Mesodermal cell (in vitro differentiated cells): ENCODE measurements at regions not wholly inside any gene's neighbourhood (a gene's known extent, or its start where the extent isn't known, plus 50 kb on each side); places are given as distances from the start of the nearest gene placed in this dataset.
"Not testable (repeated sequence)": the region's sequence is repeated elsewhere in the genome, so short reads cannot be mapped to it uniquely, and the experiment has no call there.

Source experiments
- H3K27ac ChIP-seq: 2 replicates; pipeline ENCODE4 v1.7.0; 2013; ENCODE audit warnings: mild to moderate bottlenecking, low read depth, low read length, moderate library complexity; ENCODE audit not compliant: severe bottlenecking
- H3K36me3 ChIP-seq: 2 replicates; pipeline ENCODE4 v1.7.1; 2013; ENCODE audit warnings: mild to moderate bottlenecking, low read length, moderate library complexity; ENCODE audit not compliant: control insufficient read depth, insufficient read depth
- H3K4me1 ChIP-seq: one replicate; pipeline ENCODE4 v1.7.1; 2013; ENCODE audit warnings: mild to moderate bottlenecking, low read length; ENCODE audit not compliant: insufficient read depth, control insufficient read depth, poor library complexity, severe bottlenecking
- H3K4me3 ChIP-seq: 2 replicates; pipeline ENCODE4 v1.7.0; 2013; ENCODE audit warnings: low read length, control low read depth, mild to moderate bottlenecking; ENCODE audit not compliant: insufficient read depth, poor library complexity, severe bottlenecking; ENCODE audit errors: extremely low read depth
- H3K9me3 ChIP-seq: 2 replicates; pipeline ENCODE4 v1.7.1; 2013; ENCODE audit warnings: mild to moderate bottlenecking, low read length, moderate library complexity; ENCODE audit not compliant: control insufficient read depth
- WGBS, 2 experiments: methylation state at CpG; one replicate each; pipeline ENCODE4 v1.1.5; 2013; ENCODE audit warnings: missing lambda C conversion rate in 2 of 2; ENCODE audit not compliant: insufficient coverage in 2 of 2; 5-methylcytosine and 5-hydroxymethylcytosine counted together

DNA sequence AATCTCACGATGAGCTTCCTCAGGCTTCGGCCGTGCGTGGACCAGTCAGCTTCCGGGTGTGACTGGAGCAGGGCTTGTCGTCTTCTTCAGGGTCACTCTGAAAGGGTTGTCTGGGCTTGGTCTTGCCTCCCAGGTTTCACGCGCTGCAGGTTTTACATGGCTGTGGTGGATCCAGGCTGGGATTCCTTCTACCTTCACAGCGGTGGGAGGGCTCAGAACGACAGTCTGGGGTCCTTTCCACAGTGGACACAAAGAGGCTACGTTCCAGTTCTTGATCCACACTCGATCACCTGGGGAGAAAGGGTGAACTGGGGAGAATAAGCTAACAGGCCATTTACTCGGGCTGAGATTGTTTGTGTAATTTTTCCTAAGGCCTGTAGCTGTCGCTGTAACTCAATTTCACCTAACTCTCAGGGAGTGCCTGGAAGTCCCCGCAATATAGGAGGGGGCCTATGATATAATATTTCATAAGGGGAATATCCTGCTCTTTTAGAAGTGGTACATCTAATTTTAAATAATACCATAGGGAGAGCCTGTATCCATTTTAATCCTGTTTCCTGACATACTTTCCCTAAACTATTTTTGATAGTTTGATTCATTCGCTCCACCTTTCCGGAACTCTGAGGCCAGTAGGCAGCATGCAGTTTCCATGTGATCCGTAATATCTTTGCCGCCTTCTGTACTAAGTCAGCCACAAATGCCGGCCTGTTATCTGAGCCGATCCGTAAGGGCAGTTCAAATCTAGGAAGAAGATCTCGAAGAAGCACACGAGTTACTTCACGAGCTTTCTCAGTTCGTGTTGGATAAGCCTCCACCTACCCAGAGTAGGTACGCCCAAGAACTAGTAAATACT lies 97.4 kb upstream of the ZNF195 start:
- H3K9me3 ChIP-seq, H3K36me3 ChIP-seq, H3K4me3 ChIP-seq, H3K27ac ChIP-seq, H3K4me1 ChIP-seq: not testable (repeated sequence)
- 79 to 91% methylated on average over 15 to 16 of the region's 27 CpGs for WGBS, 2 experiments

DNA sequence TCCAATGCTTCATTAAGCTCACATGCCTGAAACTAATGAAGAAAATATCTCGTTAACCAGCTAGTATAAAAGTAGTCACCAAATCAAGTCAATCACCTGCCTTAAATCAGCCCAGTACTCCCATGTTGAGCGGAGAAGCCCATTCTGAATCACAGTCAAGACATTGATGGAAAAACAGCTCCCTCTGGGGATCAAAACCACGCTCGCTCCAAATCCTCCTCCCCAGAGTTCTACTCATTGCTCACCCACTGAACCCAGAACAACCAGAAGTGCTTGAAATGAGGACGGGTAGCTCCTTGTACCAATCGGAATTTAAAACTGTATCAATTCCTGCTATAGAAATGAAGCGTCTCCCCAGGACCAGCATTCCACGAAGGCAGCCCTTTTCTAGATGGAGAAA lies 90.0 kb upstream of the ZNF195 start:
- not testable (repeated sequence) for H3K27ac ChIP-seq, H3K4me3 ChIP-seq, H3K4me1 ChIP-seq, H3K36me3 ChIP-seq, H3K9me3 ChIP-seq
- 71% methylated on average over 4 of the region's 8 CpGs; no CpG with 5 or more reads in 1 of the 2 experiments for WGBS, 2 experiments

DNA sequence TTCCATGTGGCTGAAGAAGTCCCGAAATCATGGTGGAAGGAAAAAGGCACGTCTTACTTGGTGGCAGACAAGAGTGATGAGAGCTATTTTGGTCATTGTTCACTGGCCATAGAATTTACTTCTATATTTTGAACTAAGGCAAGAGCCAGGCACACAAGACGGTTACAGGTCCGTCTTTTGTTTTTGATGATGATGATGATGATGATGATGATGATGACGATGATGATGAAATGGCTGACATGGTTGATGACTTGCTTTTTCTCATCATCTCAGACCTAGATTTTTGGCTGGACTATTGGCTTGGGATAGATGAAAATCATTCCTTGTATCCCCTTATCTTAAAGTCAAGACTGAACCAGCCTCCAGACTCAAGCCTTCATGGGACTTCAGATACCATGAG lies 88.7 kb upstream of the ZNF195 start:
- H3K27ac ChIP-seq, H3K4me1 ChIP-seq, H3K9me3 ChIP-seq, H3K4me3 ChIP-seq, H3K36me3 ChIP-seq: not testable (repeated sequence)
- 94 to 100% methylated on average over 2 of the region's 5 CpGs for WGBS, 2 experiments

DNA sequence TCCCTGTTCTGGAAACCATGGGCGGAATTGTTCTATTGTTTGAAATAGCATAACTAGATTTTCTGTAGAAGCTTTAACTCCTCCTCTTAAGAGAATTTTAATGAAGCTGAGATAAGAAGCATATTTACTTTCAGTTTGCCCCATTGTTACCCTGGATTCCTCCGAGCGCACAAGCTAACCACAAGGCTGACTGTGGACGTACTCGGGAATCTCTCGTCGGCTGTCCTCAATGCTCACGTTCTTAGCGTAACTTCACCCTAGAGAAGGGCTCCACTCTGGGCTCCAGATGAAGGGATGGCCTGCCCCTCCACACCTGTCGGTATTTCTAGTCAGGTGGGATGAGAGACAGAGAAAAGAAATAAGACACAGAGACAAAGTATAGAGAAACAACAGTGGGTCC lies 76.7 kb upstream of the ZNF195 start:
- 80 to 83% methylated on average over 1 to 2 of the region's 10 CpGs for WGBS, 2 experiments
- not testable (repeated sequence) for H3K36me3 ChIP-seq, H3K4me3 ChIP-seq, H3K4me1 ChIP-seq, H3K9me3 ChIP-seq, H3K27ac ChIP-seq

DNA sequence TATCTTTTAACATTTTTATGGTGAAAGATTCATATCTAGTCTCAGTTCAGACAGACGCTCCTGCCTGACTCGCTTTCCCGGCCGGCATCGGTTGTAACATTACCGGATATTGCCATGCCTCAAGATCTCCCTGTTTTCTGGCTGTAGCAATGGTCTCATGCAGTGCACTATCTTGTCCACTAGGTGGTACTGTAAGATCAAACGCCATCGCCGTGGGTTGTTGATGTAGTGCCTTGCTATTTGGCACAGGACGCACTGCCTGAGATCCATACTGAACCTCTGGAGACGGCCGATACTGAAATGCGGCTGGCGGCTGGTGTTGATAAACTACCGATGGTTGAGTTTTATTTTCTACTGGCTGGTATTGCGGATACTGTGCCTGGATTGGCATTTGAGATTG lies 75.9 kb upstream of the ZNF195 start:
- not testable (repeated sequence) for H3K4me3 ChIP-seq, H3K36me3 ChIP-seq, H3K27ac ChIP-seq, H3K4me1 ChIP-seq, H3K9me3 ChIP-seq
- 13 to 31% methylated on average over 8 to 11 of the region's 16 CpGs for WGBS, 2 experiments

GRCh38 chr11:3453596-3454256 lies 74.8 kb upstream of the ZNF195 start:
- not testable (repeated sequence) for H3K4me3 ChIP-seq, H3K36me3 ChIP-seq, H3K4me1 ChIP-seq, H3K9me3 ChIP-seq, H3K27ac ChIP-seq
- 88 to 91% methylated on average over 6 to 7 of the region's 9 CpGs for WGBS, 2 experiments

DNA sequence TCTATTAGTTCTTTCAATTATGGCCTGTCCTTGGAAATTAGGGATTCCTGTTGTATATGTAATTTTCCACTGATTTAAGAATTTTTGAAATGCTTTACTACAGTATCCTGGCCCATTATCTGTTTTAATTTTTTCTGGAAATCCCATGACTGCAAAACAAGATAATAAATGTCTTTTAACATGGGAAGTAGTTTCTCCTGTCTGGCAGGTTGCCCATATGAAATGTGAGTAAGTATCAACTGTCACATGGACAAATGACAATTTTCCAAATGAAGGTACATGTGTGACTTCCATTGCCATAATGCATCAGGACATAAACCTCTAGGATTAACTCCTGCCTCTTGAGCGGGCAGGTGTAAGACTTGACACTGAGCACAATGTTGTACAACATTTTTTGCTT lies 71.9 kb upstream of the ZNF195 start:
- WGBS, 2 experiments, result no CpG with 5 or more reads among the region's 1 CpG

DNA sequence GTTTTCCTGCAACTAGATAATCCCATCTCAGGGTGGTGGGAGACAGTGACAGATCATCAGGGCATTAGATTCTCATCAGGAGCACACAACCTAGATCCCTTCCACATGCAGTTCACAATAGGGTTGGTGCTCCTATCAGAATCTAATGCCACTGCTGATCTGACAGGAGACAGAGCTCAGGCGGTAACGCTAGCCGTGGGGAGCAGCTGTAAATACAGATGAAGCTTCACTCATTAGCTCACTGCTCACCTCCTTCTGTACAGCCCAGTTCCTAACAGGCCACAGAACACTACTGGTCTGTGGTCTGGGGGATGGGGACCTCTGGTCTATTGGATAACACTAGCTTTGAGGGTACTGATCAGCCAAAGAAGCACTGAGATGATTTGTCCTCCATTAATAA lies 66.6 kb upstream of the ZNF195 start:
- H3K4me3 ChIP-seq, H3K36me3 ChIP-seq, H3K4me1 ChIP-seq, H3K9me3 ChIP-seq, H3K27ac ChIP-seq: not testable (repeated sequence)
- WGBS, 2 experiments, result no CpG with 5 or more reads among the region's 3 CpGs

More for the DNA sequence above, 71.9 kb upstream of the ZNF195 start:
- H3K27ac ChIP-seq, H3K4me3 ChIP-seq, H3K9me3 ChIP-seq, H3K4me1 ChIP-seq, H3K36me3 ChIP-seq: not testable (repeated sequence)

DNA sequence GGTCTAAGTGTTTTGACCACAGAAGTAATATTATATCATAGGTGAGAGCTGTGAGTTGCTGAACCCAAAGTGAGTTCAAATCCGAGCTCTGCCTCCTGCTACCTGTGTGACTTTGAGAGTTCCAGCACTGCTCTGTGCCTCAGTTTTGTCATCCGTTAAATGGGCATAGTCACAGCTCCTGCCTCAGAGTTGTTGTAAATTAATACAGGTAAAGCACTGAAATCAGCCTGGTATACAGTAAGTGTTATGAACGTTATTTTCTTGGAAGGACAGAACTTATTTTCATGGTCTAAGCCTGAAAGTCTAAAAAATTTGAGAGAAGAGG lies 65.4 kb upstream of the ZNF195 start:
- H3K9me3 ChIP-seq, H3K4me1 ChIP-seq, H3K4me3 ChIP-seq, H3K36me3 ChIP-seq, H3K27ac ChIP-seq: not testable (repeated sequence)
- 97 to 100% methylated on average over 3 of the region's 3 CpGs for WGBS, 2 experiments

GRCh38 chr11:3443700-3444419 lies 64.9 kb upstream of the ZNF195 start:
- H3K4me3 ChIP-seq, H3K9me3 ChIP-seq, H3K36me3 ChIP-seq, H3K4me1 ChIP-seq, H3K27ac ChIP-seq: not testable (repeated sequence)
- 93 to 97% methylated on average over 3 to 5 of the region's 16 CpGs for WGBS, 2 experiments

DNA sequence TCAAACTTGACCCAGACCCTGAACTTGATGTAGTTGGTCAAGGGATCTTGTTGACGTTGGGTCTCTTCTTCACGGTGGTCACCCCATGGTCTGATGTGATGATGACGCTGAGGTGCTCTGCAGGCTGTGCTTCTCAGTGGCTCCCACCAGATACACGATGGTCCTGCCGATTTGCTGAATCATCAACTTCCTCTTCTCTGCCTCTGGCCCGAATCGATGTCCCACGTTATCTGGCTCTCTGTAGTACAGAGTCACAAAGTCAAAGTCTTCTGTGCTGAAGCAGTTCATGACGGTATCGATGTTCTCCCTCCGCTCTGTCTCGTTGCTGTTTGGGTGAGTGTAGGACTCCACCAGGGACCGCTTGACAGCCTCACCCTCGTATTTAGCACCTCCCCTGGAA lies 58.5 kb upstream of the ZNF195 start:
- WGBS, 2 experiments, result 88 to 92% methylated on average over 8 to 14 of the region's 14 CpGs

More for the DNA sequence above, 58.5 kb upstream of the ZNF195 start:
- H3K4me3 ChIP-seq, H3K27ac ChIP-seq, H3K36me3 ChIP-seq, H3K4me1 ChIP-seq, H3K9me3 ChIP-seq: not testable (repeated sequence)
